ENCODE measurements at regions not wholly inside any gene's neighbourhood (a gene's known extent, or its start where the extent isn't known, plus 50 kb on each side); places are given as distances from the start of the nearest gene placed in this dataset.

DNA sequence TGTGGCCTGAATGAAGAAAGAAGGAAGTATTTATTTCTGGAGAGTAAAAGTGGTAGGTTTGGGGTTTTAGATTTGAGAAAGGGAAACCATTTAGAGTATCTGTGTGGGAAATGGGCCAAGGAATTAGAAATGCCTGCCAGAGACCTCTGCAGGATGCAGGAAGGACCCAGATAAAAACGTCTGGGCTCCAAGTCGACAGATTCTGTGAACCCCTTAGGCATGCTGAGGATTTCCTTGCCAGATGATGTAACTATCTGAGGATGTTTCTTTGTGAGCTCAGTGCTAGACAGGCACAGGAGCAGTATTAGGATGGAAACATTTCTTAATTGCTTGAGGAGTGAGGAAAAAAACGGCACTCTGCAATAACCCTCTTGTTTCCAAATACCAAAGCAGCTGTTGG, 251.8 kb upstream of the DMRT1 start:
- 0 to 3% methylated on average over 3 of the region's 3 CpGs for WGBS, 2 donors
- intact Hi-C loops (cut with DNase I; ENCODE audit: low total_unique reads), result no loop called here
- DNase-seq (ENCODE audit: low spot score in 2 of 2), result no peak
- no peak overlapping the region for H3K4me3 ChIP-seq (ENCODE audit: low read depth, poor library complexity, severe bottlenecking)
- no peak for TF ChIP-seq POLR2A (IDR thresholded peaks at IDR 0.05)
- TF ChIP-seq, protein P1, sequence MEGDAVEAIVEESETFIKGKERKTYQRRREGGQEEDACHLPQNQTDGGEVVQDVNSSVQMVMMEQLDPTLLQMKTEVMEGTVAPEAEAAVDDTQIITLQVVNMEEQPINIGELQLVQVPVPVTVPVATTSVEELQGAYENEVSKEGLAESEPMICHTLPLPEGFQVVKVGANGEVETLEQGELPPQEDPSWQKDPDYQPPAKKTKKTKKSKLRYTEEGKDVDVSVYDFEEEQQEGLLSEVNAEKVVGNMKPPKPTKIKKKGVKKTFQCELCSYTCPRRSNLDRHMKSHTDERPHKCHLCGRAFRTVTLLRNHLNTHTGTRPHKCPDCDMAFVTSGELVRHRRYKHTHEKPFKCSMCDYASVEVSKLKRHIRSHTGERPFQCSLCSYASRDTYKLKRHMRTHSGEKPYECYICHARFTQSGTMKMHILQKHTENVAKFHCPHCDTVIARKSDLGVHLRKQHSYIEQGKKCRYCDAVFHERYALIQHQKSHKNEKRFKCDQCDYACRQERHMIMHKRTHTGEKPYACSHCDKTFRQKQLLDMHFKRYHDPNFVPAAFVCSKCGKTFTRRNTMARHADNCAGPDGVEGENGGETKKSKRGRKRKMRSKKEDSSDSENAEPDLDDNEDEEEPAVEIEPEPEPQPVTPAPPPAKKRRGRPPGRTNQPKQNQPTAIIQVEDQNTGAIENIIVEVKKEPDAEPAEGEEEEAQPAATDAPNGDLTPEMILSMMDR (IDR thresholded peaks at IDR 0.05), result no peak

DNA sequence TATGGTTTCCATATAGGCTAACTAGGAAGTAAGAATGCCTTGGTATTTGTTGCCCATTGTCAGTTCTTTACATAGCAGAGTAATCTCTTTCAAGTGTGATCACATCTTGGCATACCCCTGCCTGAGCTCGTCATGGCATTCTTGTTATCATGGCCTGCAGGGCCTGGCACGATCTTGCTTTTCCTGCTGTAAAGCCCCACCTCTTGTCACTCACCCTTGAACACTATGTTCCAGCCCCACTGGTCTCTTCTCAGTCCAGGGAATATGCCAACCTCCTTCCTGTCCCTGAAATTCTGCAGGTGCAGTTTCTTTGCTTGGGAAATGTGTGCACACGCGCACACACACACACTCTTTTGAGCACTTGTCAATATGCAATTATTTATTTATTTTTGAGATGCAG, 250.2 kb upstream of the DMRT1 start:
- TF ChIP-seq, protein P1 (IDR thresholded peaks at IDR 0.05), result no peak
- TF ChIP-seq POLR2A (IDR thresholded peaks at IDR 0.05), result no peak
- DNase-seq (ENCODE audit: low spot score in 2 of 2), result peak in 1 of 2 donors; percentile 44
- WGBS, 2 donors, result 44 to 45% methylated on average over 4 of the region's 4 CpGs
- intact Hi-C loops (cut with DNase I; ENCODE audit: low total_unique reads), result no loop called here
- no peak overlapping the region for H3K4me3 ChIP-seq (ENCODE audit: low read depth, poor library complexity, severe bottlenecking)

DNA sequence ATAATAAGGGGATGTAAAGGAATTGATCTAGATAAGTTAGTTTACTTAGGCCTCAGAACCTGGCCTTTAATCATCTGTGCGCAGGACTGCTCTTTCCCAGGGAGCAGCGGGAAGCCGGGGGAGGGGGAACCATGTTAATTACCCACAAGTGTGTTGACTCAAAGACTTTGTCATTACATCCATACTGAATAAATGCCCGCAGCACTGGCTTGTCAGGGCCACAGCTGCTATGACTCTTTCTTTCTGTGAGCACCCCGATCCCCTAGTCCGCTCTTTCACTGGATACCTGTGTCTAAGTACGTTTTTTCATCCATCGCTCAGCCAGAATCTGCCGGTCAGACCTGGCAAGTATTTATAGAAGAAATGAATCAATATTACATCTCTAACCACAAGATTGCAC, 249.3 kb upstream of the DMRT1 start:
- DNase-seq (ENCODE audit: low spot score in 2 of 2), result no peak
- TF ChIP-seq, protein P1 (IDR thresholded peaks at IDR 0.05), result no peak
- no peak for TF ChIP-seq POLR2A (IDR thresholded peaks at IDR 0.05)
- no peak overlapping the region for H3K4me3 ChIP-seq (ENCODE audit: low read depth, poor library complexity, severe bottlenecking)
- intact Hi-C loops (cut with DNase I; ENCODE audit: low total_unique reads), result no loop called here
- WGBS, 2 donors, result 73 to 77% methylated on average over 9 of the region's 9 CpGs

DNA sequence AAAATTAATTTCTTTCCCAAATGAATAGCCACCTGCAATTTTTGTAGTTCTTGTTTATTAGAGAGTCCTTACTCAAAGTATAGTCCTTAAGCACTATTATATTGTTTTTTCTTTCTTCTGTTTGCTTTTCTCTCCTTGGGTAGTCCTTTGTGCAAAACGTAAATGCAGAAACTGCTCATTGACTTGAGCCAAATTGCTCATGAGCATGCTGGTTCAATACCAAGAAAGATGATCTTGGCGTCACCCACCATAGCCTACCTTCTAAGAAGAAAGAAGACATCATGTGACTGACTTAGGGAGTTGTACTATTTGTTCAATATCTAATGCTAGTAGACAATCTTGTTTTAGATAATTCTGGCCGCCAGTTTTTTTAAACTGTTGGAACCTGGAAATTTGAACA, 248.8 kb upstream of the DMRT1 start:
- H3K4me3 ChIP-seq (ENCODE audit: low read depth, poor library complexity, severe bottlenecking), result no peak overlapping the region
- TF ChIP-seq POLR2A (IDR thresholded peaks at IDR 0.05), result no peak
- TF ChIP-seq, protein P1 (IDR thresholded peaks at IDR 0.05), result no peak
- intact Hi-C loops (cut with DNase I; ENCODE audit: low total_unique reads), result no loop called here
- 60 to 73% methylated on average over 3 of the region's 3 CpGs for WGBS, 2 donors
- no peak for DNase-seq (ENCODE audit: low spot score in 2 of 2)

DNA sequence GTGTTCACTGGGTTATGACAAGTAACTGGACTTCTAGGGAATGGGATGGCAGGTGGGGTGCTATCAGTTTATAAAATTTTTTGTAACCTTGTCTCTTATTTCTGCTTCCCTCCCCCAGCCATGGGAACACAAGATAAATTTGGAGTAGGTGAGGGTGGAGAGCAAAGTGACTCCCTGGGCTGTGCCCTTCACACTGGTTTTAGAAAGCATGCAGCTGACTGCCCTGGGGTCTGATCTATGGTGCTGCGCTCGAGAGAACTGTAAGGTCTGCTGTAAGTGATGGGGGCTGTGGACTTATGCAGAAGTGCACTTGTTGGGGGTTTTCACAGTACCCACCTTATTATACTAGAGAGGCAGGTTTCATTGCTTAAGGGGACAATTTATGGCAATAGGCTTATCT, 247.7 kb upstream of the DMRT1 start:
- DNase-seq (ENCODE audit: low spot score in 2 of 2), result no peak
- TF ChIP-seq, protein P1 (IDR thresholded peaks at IDR 0.05), result no peak
- H3K4me3 ChIP-seq (ENCODE audit: low read depth, poor library complexity, severe bottlenecking), result no peak overlapping the region
- intact Hi-C loops (cut with DNase I; ENCODE audit: low total_unique reads), result no loop called here
- WGBS, 2 donors, result 88 to 93% methylated on average over 2 of the region's 2 CpGs

DNA sequence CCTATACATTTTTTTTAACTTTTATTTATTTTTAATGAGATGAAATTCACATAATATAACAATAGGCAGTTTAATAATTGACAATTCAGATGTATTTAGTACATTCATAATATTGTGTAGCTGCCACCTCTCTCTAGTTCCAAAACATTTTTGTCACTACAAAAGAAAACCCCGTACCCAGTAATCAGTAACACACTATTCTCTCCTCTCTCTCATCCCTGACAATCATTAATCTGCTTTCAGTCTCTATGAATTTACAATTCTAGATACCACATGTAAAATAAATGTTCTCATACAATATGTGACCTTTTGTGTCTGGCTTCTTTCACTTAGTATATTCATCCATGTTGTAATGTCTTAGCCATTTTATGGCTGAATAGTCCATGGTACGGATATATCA, 244.8 kb upstream of the DMRT1 start:
- intact Hi-C loops (cut with DNase I; ENCODE audit: low total_unique reads), result no loop called here
- 84 to 93% methylated on average over 2 of the region's 2 CpGs for WGBS, 2 donors
- DNase-seq (ENCODE audit: low spot score in 2 of 2), result no peak
- TF ChIP-seq, protein P1 (IDR thresholded peaks at IDR 0.05), result no peak
- TF ChIP-seq POLR2A (IDR thresholded peaks at IDR 0.05), result no peak
- no peak overlapping the region for H3K4me3 ChIP-seq (ENCODE audit: low read depth, poor library complexity, severe bottlenecking)

All from lower leg skin (tissue), 4 donors.